GM18868 (cell line): ENCODE measurements at regions not wholly inside any gene's neighbourhood (a gene's known extent, or its start where the extent isn't known, plus 50 kb on each side); places are given as distances from the start of the nearest gene placed in this dataset.
"Not testable (repeated sequence)": the region's sequence is repeated elsewhere in the genome, so short reads cannot be mapped to it uniquely, and the experiment has no call there.

Experiments
- ATAC-seq: cut with Tn5 transposase; IDR thresholded peaks from one replicate; pipeline ENCODE4 v1.9.1; 2021; ENCODE audit warnings: mild to moderate bottlenecking, moderate library complexity; ENCODE audit not compliant: unreplicated experiment

- ATAC-seq: no peak
Observed at GRCh38 chr1:208977638-208978256, 605.8 kb upstream of the CAMK1G start.

- no peak for ATAC-seq
Observed at GRCh38 chr1:208979776-208980175, 603.7 kb upstream of the CAMK1G start.

- no peak for ATAC-seq
Observed at GRCh38 chr1:208980605-208981004, 602.9 kb upstream of the CAMK1G start.

- ATAC-seq: no peak
Observed at GRCh38 chr1:208985231-208985630, 598.3 kb upstream of the CAMK1G start.

- peak; percentile 99 for ATAC-seq
Observed at GRCh38 chr1:208988811-208989222, 594.7 kb upstream of the CAMK1G start.

- no peak for ATAC-seq
Observed at GRCh38 chr1:208990456-208990855, 593.1 kb upstream of the CAMK1G start.

- not testable (repeated sequence) for ATAC-seq
Observed at GRCh38 chr1:208997053-208997452, 586.5 kb upstream of the CAMK1G start.

GRCh38 chr1:208997726-208998312, 585.7 kb upstream of the CAMK1G start:
- ATAC-seq: no peak

- ATAC-seq: no peak
Observed at GRCh38 chr1:209008586-209008985, 574.9 kb upstream of the CAMK1G start.

- no peak for ATAC-seq
Observed at GRCh38 chr1:209010475-209011230, 572.9 kb upstream of the CAMK1G start.

GRCh38 chr1:209012443-209013196, 570.9 kb upstream of the CAMK1G start:
- ATAC-seq: no peak

- no peak for ATAC-seq
Observed at GRCh38 chr1:209015092-209015491, 568.4 kb upstream of the CAMK1G start.

GRCh38 chr1:209021622-209022021, 561.9 kb upstream of the CAMK1G start:
- no peak for ATAC-seq

- no peak for ATAC-seq
Observed at GRCh38 chr1:209023790-209024189, 559.7 kb upstream of the CAMK1G start.

GRCh38 chr1:209029737-209030136, 553.8 kb upstream of the CAMK1G start:
- ATAC-seq: no peak

GRCh38 chr1:209030454-209031167, 552.9 kb upstream of the CAMK1G start:
- no peak for ATAC-seq

GRCh38 chr1:209037064-209037463, 546.5 kb upstream of the CAMK1G start:
- ATAC-seq: no peak

GRCh38 chr1:209038316-209038715, 545.2 kb upstream of the CAMK1G start:
- no peak for ATAC-seq

- no peak for ATAC-seq
Observed at GRCh38 chr1:209038735-209039134, 544.8 kb upstream of the CAMK1G start.

GRCh38 chr1:209040351-209040750, 543.2 kb upstream of the CAMK1G start:
- no peak for ATAC-seq

GRCh38 chr1:209041927-209042326, 541.6 kb upstream of the CAMK1G start:
- no peak for ATAC-seq
